ENCODE measurements at regions not wholly inside any gene's neighbourhood (a gene's known extent, or its start where the extent isn't known, plus 50 kb on each side); places are given as distances from the start of the nearest gene placed in this dataset.

DNA sequence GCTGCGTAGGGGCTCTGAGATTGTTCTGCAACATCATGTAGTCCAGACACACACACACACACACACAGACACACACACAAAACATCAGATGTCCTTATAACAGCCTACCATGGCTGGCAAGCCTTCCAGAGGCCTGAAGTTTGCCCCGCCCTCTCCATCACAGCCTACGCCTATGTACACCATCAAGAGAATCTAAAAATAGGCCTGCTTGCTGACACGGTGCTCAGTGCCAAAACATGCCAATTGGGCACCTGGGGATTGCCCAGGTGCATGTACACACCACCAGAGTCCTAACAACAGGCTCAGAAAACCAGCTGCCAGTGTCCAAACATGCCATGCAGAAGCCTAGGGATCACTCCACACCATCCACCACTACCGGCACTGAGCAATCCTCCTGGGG lies 391.7 kb upstream of the SPTLC3 start:
- TF ChIP-seq, protein P1, sequence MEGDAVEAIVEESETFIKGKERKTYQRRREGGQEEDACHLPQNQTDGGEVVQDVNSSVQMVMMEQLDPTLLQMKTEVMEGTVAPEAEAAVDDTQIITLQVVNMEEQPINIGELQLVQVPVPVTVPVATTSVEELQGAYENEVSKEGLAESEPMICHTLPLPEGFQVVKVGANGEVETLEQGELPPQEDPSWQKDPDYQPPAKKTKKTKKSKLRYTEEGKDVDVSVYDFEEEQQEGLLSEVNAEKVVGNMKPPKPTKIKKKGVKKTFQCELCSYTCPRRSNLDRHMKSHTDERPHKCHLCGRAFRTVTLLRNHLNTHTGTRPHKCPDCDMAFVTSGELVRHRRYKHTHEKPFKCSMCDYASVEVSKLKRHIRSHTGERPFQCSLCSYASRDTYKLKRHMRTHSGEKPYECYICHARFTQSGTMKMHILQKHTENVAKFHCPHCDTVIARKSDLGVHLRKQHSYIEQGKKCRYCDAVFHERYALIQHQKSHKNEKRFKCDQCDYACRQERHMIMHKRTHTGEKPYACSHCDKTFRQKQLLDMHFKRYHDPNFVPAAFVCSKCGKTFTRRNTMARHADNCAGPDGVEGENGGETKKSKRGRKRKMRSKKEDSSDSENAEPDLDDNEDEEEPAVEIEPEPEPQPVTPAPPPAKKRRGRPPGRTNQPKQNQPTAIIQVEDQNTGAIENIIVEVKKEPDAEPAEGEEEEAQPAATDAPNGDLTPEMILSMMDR (IDR thresholded peaks at IDR 0.05): no peak
- no peak for TF ChIP-seq EZH2 (IDR thresholded peaks at IDR 0.05; ENCODE audit: borderline replicate concordance, insufficient read depth, low read depth, low read length, poor library complexity, severe bottlenecking)

Measured in B cell (primary cell).